HUES64 (cell line): ENCODE measurements at regions not wholly inside any gene's neighbourhood (a gene's known extent, or its start where the extent isn't known, plus 50 kb on each side); places are given as distances from the start of the nearest gene placed in this dataset.

ENCODE experiments used
- H3K27ac ChIP-seq: 2 replicates; pipeline ENCODE4 v1.7.0; 2013; ENCODE audit warnings: low read depth, low read length, inconsistent platforms
- H3K27me3 ChIP-seq: 2 replicates; pipeline ENCODE4 v1.6.1; 2013; ENCODE audit warnings: mild to moderate bottlenecking, low read length; ENCODE audit not compliant: insufficient read depth
- H3K36me3 ChIP-seq: 2 replicates; pipeline ENCODE4 v1.6.1; 2013; ENCODE audit warnings: mild to moderate bottlenecking, low read length; ENCODE audit not compliant: insufficient read depth
- H3K4me1 ChIP-seq: 2 replicates; pipeline ENCODE4 v1.6.1; 2013; ENCODE audit warnings: mild to moderate bottlenecking, low read length, moderate library complexity; ENCODE audit not compliant: insufficient read depth
- H3K4me3 ChIP-seq: 2 replicates; pipeline ENCODE4 v1.5.1; 2013; ENCODE audit warnings: mild to moderate bottlenecking, low read length, moderate library complexity
- H3K9ac ChIP-seq: 2 replicates; pipeline ENCODE4 v1.6.1; 2013; ENCODE audit warnings: mild to moderate bottlenecking, low read depth, low read length
- H3K9me3 ChIP-seq: 2 replicates; pipeline ENCODE4 v1.6.1; 2013; ENCODE audit warnings: low read depth, low read length; ENCODE audit not compliant: insufficient read depth
- WGBS: fragments of 150-250, 120-280 bp; methylation state at CpG from one replicate; pipeline ENCODE4 v1.1.7; 2013; ENCODE audit warnings: missing lambda C conversion rate; 5-methylcytosine and 5-hydroxymethylcytosine counted together

- WGBS, result 91% methylated on average over 3 of the region's 3 CpGs
- Histone ChIP-seq H3K4me3 (no peak overlapping the region), H3K9me3 (no peaks in the 10 kb centered on the region), H3K9ac (no peak overlapping the region), H3K27me3 (no peaks in the 10 kb centered on the region), H3K4me1 (peaks cover 26% of the 10 kb centered on the region), H3K36me3 (no peaks in the 10 kb centered on the region), H3K27ac (no peak overlapping the region)
These were observed 326.9 kb upstream of the WWC1 start for GRCh38 chr5:167964529-167964928.

GRCh38 chr5:167965710-167966109 lies 325.7 kb upstream of the WWC1 start:
- H3K27me3 ChIP-seq, result no peaks in the 10 kb centered on the region
- H3K9ac ChIP-seq, result no peak overlapping the region
- 78% methylated on average over 2 of the region's 2 CpGs for WGBS
- H3K27ac ChIP-seq, result no peak overlapping the region
- no peaks in the 10 kb centered on the region for H3K9me3 ChIP-seq
- no peak overlapping the region for H3K4me3 ChIP-seq
- H3K4me1 ChIP-seq, result peaks cover 26% of the 10 kb centered on the region
- no peaks in the 10 kb centered on the region for H3K36me3 ChIP-seq

GRCh38 chr5:167966979-167967378 lies 324.5 kb upstream of the WWC1 start:
- H3K9ac ChIP-seq, result no peak overlapping the region
- peaks cover 26% of the 10 kb centered on the region for H3K4me1 ChIP-seq
- WGBS, result 91% methylated on average over 2 of the region's 3 CpGs
- no peaks in the 10 kb centered on the region for H3K9me3 ChIP-seq
- H3K27me3 ChIP-seq, result no peaks in the 10 kb centered on the region
- H3K36me3 ChIP-seq, result no peaks in the 10 kb centered on the region
- no peak overlapping the region for H3K27ac ChIP-seq
- H3K4me3 ChIP-seq, result no peak overlapping the region

- no peaks in the 10 kb centered on the region for H3K9me3 ChIP-seq
- no peak overlapping the region for H3K4me3 ChIP-seq
- no peak overlapping the region for H3K9ac ChIP-seq
- H3K36me3 ChIP-seq, result no peaks in the 10 kb centered on the region
- no peaks in the 10 kb centered on the region for H3K27me3 ChIP-seq
- 81% methylated on average over 7 of the region's 7 CpGs for WGBS
- H3K4me1 ChIP-seq, result peaks cover 26% of the 10 kb centered on the region
- no peak overlapping the region for H3K27ac ChIP-seq
These were observed 323.8 kb upstream of the WWC1 start for GRCh38 chr5:167967494-167968177.

GRCh38 chr5:167968837-167969236 lies 322.6 kb upstream of the WWC1 start:
- H3K27me3 ChIP-seq, result no peaks in the 10 kb centered on the region
- WGBS, result 87% methylated on average over 4 of the region's 4 CpGs

GRCh38 chr5:167969998-167970397 lies 321.4 kb upstream of the WWC1 start:
- Histone ChIP-seq H3K36me3 (no peaks in the 10 kb centered on the region), H3K4me1 (peaks cover 15% of the 10 kb centered on the region), H3K9me3 (no peaks in the 10 kb centered on the region), H3K27ac (no peak overlapping the region), H3K9ac (no peak overlapping the region), H3K27me3 (no peaks in the 10 kb centered on the region), H3K4me3 (no peak overlapping the region)
- WGBS, result 49% methylated on average over 4 of the region's 4 CpGs

More at GRCh38 chr5:167968837-167969236, 322.6 kb upstream of the WWC1 start:
- Histone ChIP-seq H3K9ac (no peak overlapping the region), H3K9me3 (no peaks in the 10 kb centered on the region), H3K36me3 (no peaks in the 10 kb centered on the region), H3K4me3 (no peak overlapping the region), H3K27ac (no peak overlapping the region), H3K4me1 (peaks cover 25% of the 10 kb centered on the region)

- 97% methylated on average over 3 of the region's 3 CpGs for WGBS
- Histone ChIP-seq H3K4me3 (no peak overlapping the region), H3K9me3 (no peaks in the 10 kb centered on the region), H3K4me1 (peaks cover 8% of the 10 kb centered on the region; the same call in 1 of the 2 replicates), H3K9ac (no peak overlapping the region), H3K36me3 (no peaks in the 10 kb centered on the region), H3K27me3 (no peaks in the 10 kb centered on the region), H3K27ac (no peak overlapping the region)
These were observed 319.7 kb upstream of the WWC1 start for GRCh38 chr5:167971706-167972105.

- Histone ChIP-seq H3K9ac (no peak overlapping the region), H3K27ac (no peak overlapping the region), H3K4me3 (no peak overlapping the region), H3K4me1 (no peaks in the 10 kb centered on the region), H3K27me3 (no peaks in the 10 kb centered on the region), H3K36me3 (no peaks in the 10 kb centered on the region), H3K9me3 (no peaks in the 10 kb centered on the region)
- 98% methylated on average over 4 of the region's 4 CpGs for WGBS
These were observed 318.3 kb upstream of the WWC1 start for GRCh38 chr5:167973126-167973525.

GRCh38 chr5:167984951-167985350 lies 306.5 kb upstream of the WWC1 start:
- H3K9ac ChIP-seq, result no peak overlapping the region
- 100% methylated on average over 1 of the region's 1 CpG for WGBS
- H3K4me1 ChIP-seq, result peaks cover 36% of the 10 kb centered on the region
- H3K36me3 ChIP-seq, result no peaks in the 10 kb centered on the region
- no peak overlapping the region for H3K4me3 ChIP-seq
- no peaks in the 10 kb centered on the region for H3K9me3 ChIP-seq
- no peak overlapping the region for H3K27ac ChIP-seq
- no peaks in the 10 kb centered on the region for H3K27me3 ChIP-seq

GRCh38 chr5:167985373-167985772 lies 306.1 kb upstream of the WWC1 start:
- Histone ChIP-seq H3K9me3 (no peaks in the 10 kb centered on the region), H3K27me3 (no peaks in the 10 kb centered on the region)
- WGBS, result 84% methylated on average over 8 of the region's 8 CpGs

GRCh38 chr5:167987490-167988280 lies 303.8 kb upstream of the WWC1 start:
- WGBS, result 73% methylated on average over 12 of the region's 12 CpGs

More at GRCh38 chr5:167985373-167985772, 306.1 kb upstream of the WWC1 start:
- Histone ChIP-seq H3K9ac (no peak overlapping the region), H3K4me1 (peaks cover 36% of the 10 kb centered on the region), H3K27ac (no peak overlapping the region), H3K36me3 (no peaks in the 10 kb centered on the region), H3K4me3 (no peak overlapping the region)

More at GRCh38 chr5:167987490-167988280, 303.8 kb upstream of the WWC1 start:
- Histone ChIP-seq H3K9me3 (no peaks in the 10 kb centered on the region), H3K9ac (no peak overlapping the region), H3K27me3 (no peaks in the 10 kb centered on the region), H3K4me3 (no peak overlapping the region), H3K36me3 (no peaks in the 10 kb centered on the region), H3K27ac (no peak overlapping the region; the same call in 1 of the 2 replicates), H3K4me1 (peaks cover 36% of the 10 kb centered on the region)
